HepG2 (cell line): ENCODE measurements at regions not wholly inside any gene's neighbourhood (a gene's known extent, or its start where the extent isn't known, plus 50 kb on each side); places are given as distances from the start of the nearest gene placed in this dataset.

ENCODE experiments used
- ATAC-seq: fragments of 200-7000 bp; cut with Tn5 transposase; 3 replicates; pipeline ENCODE4 v1.9.1; 2020; ENCODE audit warnings: mild to moderate bottlenecking, moderate library complexity
- BruUV-seq: library from RNA; stranded (reverse); fragments of 400-500 nt; replicated peaks from 2 replicates; lab custom pipeline; 2021; lab: Mats Ljungman, UMichigan
- CTCF ChIA-PET: fragments of 300-600 bp; formaldehyde crosslinking; extraction: SDS; loops from one replicate; lab custom pipeline; 2021; ENCODE audit warnings: low total read pairs, inconsistent platforms, low intra/inter-chr PET ratio; lab: Yijun Ruan, JAX
- POLR2A ChIA-PET: fragments of 350-600 bp; sonication (Branson Sonifier 250); formaldehyde crosslinking; loops from one replicate; lab custom pipeline; 2020; ENCODE audit warnings: antibody characterized with exemption, inconsistent platforms; lab: Yijun Ruan, JAX
- DNase-seq: peaks from one replicate; pipeline ENCODE4 v3.0.0-alpha.2; 2015; ENCODE audit warnings: low spot score
- FAIRE-seq: peaks from 3 replicates; lab custom pipeline; 2011; peaks lifted over from hg19 to GRCh38; lab: Jason Lieb, UNC
- H2AFZ ChIP-seq: one replicate; pipeline ENCODE4 v1.6.1; 2011; ENCODE audit warnings: low read length, inconsistent platforms
- H3K27ac ChIP-seq: fragments of 300-600 bp; 3 replicates; pipeline ENCODE4 v1.8.0; 2011; ENCODE audit warnings: mixed run types, mild to moderate bottlenecking, mixed read lengths, low read length, inconsistent platforms; ENCODE audit not compliant: insufficient read depth; ENCODE audit errors: extremely low read length
- H3K27me3 ChIP-seq, 2 experiments: fragments of 200-600 bp in 1 of 2; 2 replicates in 1 of 2; 3 replicates in 1 of 2; pipeline versions ENCODE4 v1.6.0 to v1.8.0; 2011; ENCODE audit warnings: low read length in 2 of 2, mild to moderate bottlenecking in 2 of 2, moderate library complexity in 2 of 2, inconsistent platforms in 1 of 2; ENCODE audit not compliant: insufficient read depth in 2 of 2, control insufficient read depth in 1 of 2
- H3K36me3 ChIP-seq, 2 experiments: fragments of 200-600 bp in 1 of 2; replicated peaks in 1 of 2; 2 replicates in 1 of 2; 3 replicates in 1 of 2; pipeline versions ENCODE4 v1.5.1 to v1.8.0; 2011; ENCODE audit warnings: low read length in 2 of 2, inconsistent platforms in 1 of 2; ENCODE audit not compliant: insufficient read depth in 2 of 2, control insufficient read depth in 1 of 2
- H3K4me1 ChIP-seq: 2 replicates; pipeline ENCODE4 v1.5.1; 2012; ENCODE audit warnings: low read length, inconsistent platforms; ENCODE audit not compliant: insufficient read depth
- H3K4me2 ChIP-seq: 2 replicates; pipeline ENCODE4 v1.6.0; 2011; ENCODE audit warnings: low read depth, low read length, inconsistent platforms
- H3K4me3 ChIP-seq, 3 experiments: fragments of 200-600 bp in 1 of 3; sonication (generic), shearing (Covaris generic) in 1 of 3; replicated peaks in 1 of 3; 2 replicates each; pipeline ENCODE4 v1.5.1; 2011 to 2016; ENCODE audit warnings: low read length in 3 of 3, inconsistent platforms in 2 of 3, low read depth in 2 of 3, mild to moderate bottlenecking in 2 of 3, control low read depth in 1 of 3, mixed read lengths in 1 of 3; ENCODE audit not compliant: insufficient read depth in 1 of 3
- H3K79me2 ChIP-seq: one replicate; pipeline ENCODE4 v1.6.1; 2011; ENCODE audit warnings: low read length, inconsistent platforms; ENCODE audit not compliant: insufficient read depth
- H3K9ac ChIP-seq: 2 replicates; pipeline ENCODE4 v1.6.0; 2011; ENCODE audit warnings: mild to moderate bottlenecking, low read depth, low read length, inconsistent platforms; ENCODE audit not compliant: insufficient read depth
- H3K9me3 ChIP-seq: 2 replicates; pipeline ENCODE4 v1.5.1; 2012; ENCODE audit warnings: mild to moderate bottlenecking, low read length
- H4K20me1 ChIP-seq: 2 replicates; pipeline ENCODE4 v1.6.0; 2011; ENCODE audit warnings: inconsistent platforms, mild to moderate bottlenecking, low read length, moderate library complexity; ENCODE audit not compliant: insufficient read depth
- CBX5 ChIP-seq: sonication (generic); formaldehyde crosslinking; IDR thresholded peaks from 2 replicates; pipeline ENCODE4 v1.4.0; 2020; ENCODE audit warnings: missing genetic modification reagents, borderline replicate concordance
- KLF9 ChIP-seq: IDR thresholded peaks from 2 replicates; pipeline ENCODE4 v1.6.1; 2016; ENCODE audit warnings: low read depth
- NFIB ChIP-seq: sonication (generic); formaldehyde crosslinking; IDR thresholded peaks from 2 replicates; pipeline ENCODE4 v1.9.0; 2021; ENCODE audit warnings: missing genetic modification reagents, mild to moderate bottlenecking, borderline replicate concordance
- NFIC ChIP-seq: IDR thresholded peaks from 2 replicates; pipeline ENCODE4 v1.6.1; 2012; ENCODE audit warnings: mild to moderate bottlenecking, low read length, inconsistent platforms
- PLRG1 ChIP-seq: fragments of 450-650 bp; conservative IDR thresholded peaks from 2 replicates; pipeline ENCODE4 v1.6.1; 2016
- ZMYM4 ChIP-seq: sonication (generic); formaldehyde crosslinking; IDR thresholded peaks from 2 replicates; pipeline ENCODE4 v1.8.1; 2023; ENCODE audit warnings: mild to moderate bottlenecking, missing genetic modification reagents
- ZNF256 ChIP-seq: sonication (generic); formaldehyde crosslinking; conservative IDR thresholded peaks from 2 replicates; pipeline ENCODE4 v1.4.0; 2020; ENCODE audit warnings: missing genetic modification reagents
- ZNF33A ChIP-seq: sonication (generic); formaldehyde crosslinking; IDR thresholded peaks from 2 replicates; pipeline ENCODE4 v1.5.1; 2020; ENCODE audit warnings: missing genetic modification reagents, mild to moderate bottlenecking, moderate library complexity, borderline replicate concordance
- ZNF431 ChIP-seq: sonication (generic); formaldehyde crosslinking; IDR thresholded peaks from 2 replicates; pipeline ENCODE4 v1.9.0; 2022; ENCODE audit warnings: missing genetic modification reagents, low read depth, mild to moderate bottlenecking, borderline replicate concordance
- ZNF468 ChIP-seq: sonication (generic); formaldehyde crosslinking; IDR thresholded peaks from 2 replicates; pipeline ENCODE4 v1.8.0; 2022; ENCODE audit warnings: mild to moderate bottlenecking, moderate library complexity, missing genetic modification reagents
- ZNF550 ChIP-seq: sonication (generic); formaldehyde crosslinking; IDR thresholded peaks from 2 replicates; pipeline ENCODE4 v1.4.0; 2020; ENCODE audit warnings: mild to moderate bottlenecking, missing genetic modification reagents, borderline replicate concordance
- ZNF607 ChIP-seq: sonication (generic); formaldehyde crosslinking; IDR thresholded peaks from 2 replicates; pipeline ENCODE4 v1.5.1; 2020; ENCODE audit warnings: missing genetic modification reagents, mild to moderate bottlenecking, borderline replicate concordance
- ZNF839 ChIP-seq: sonication (generic); formaldehyde crosslinking; IDR thresholded peaks from 2 replicates; pipeline ENCODE4 v1.4.0; 2020; ENCODE audit warnings: missing genetic modification reagents, mild to moderate bottlenecking, borderline replicate concordance
- WGBS: methylation state at CpG from one replicate; pipeline ENCODE4 v1.1.6; 2017; ENCODE audit warnings: low lambda C conversion rate; 5-methylcytosine and 5-hydroxymethylcytosine counted together
- in situ Hi-C: cut with HindIII; loops from 2 replicates; pipeline ENCODE4 v1.10.0; 2017; ENCODE audit warnings: low pct_unique_long_range_greater_than_20kb; ENCODE audit not compliant: extremely low pct_ligation_motif_present
- intact Hi-C: fragments of 100-400 bp; cut with micrococcal nuclease; formaldehyde crosslinking; loops from one replicate; pipeline ENCODE4 v1.10.0; 2022; ENCODE audit not compliant: unreplicated experiment
- TF ChIP-seq, protein P1 (sequence below), 2 experiments: fragments of 450-650 bp in 1 of 2; sonication (generic) in 1 of 2; formaldehyde crosslinking in 1 of 2; IDR thresholded peaks; 2 replicates each; pipeline versions ENCODE4 v1.6.1 to v1.8.0; 2016 to 2022; ENCODE audit warnings: antibody characterized with exemption in 1 of 2, mild to moderate bottlenecking in 1 of 2, missing genetic modification reagents in 1 of 2

DNA sequence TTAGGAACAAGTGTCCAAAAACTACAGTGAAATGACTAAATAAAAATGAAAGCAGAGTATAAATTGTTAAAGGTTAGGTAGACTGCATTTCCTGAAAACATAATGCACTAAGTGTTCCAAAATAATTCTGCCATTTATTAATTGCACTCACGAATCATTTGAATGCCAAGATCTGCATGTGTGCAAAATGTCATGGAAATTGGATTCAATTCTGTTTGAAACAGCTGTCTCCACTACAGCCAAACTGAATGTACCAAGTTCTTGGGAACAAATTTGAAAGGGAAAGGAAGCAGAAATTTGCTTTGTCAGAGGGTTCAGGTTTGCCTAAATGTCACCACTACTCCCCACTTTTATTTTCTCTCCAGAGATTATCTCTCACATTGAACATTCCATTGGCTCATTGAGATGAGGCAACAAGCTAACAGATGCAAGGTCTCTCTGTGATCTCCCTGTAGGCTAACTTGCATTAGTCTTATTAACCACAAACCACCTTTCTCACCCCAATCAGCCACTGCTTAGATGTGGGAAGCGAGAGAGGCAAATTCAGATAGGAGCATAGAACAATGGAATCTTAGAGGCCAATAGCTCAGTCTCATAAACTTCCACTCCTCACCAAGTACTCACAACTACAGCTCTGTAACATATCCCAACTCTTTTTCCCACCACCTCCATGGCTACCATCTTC lies 226.6 kb downstream of the KDR start:
- H3K27me3 ChIP-seq = no peaks in the 10 kb centered on the region
- ATAC-seq (no peak), DNase-seq (no peak), FAIRE-seq (no peak)
- WGBS = 27% methylated on average over 2 of the region's 2 CpGs
- intact Hi-C loops (loop anchor here (10.0 kb wide), 1 partner anchor 1704 kb away; no protein-coding TSS in a partner anchor), in situ Hi-C loops (no loop called here)
- no peak overlapping the region for H3K27ac ChIP-seq
- no peaks in the 10 kb centered on the region for H3K36me3 ChIP-seq
- H3K79me2 ChIP-seq = no peaks in the 10 kb centered on the region
- peaks cover under 1% of the 10 kb centered on the region; the same call in 1 of the 2 replicates for H3K9me3 ChIP-seq
- POLR2A ChIA-PET = no interaction called here
- no peaks in the 10 kb centered on the region for H3K4me1 ChIP-seq
- H3K4me2 ChIP-seq = no peak overlapping the region
- BruUV-seq = no TSS peak
- CTCF ChIA-PET = no interaction called here
- H2AFZ ChIP-seq = no peak overlapping the region
- no peak overlapping the region for H3K9ac ChIP-seq
- H3K4me3 ChIP-seq = no peak overlapping the region
- H4K20me1 ChIP-seq = no peaks in the 10 kb centered on the region
- TF ChIP-seq ZNF33A (CRISPR knock-in tag) = no peak
- no peak for TF ChIP-seq PLRG1
- TF ChIP-seq ZNF256 (CRISPR knock-in tag) = no peak
- TF ChIP-seq ZMYM4 (CRISPR knock-in tag) = no peak
- no peak for TF ChIP-seq ZNF550
- TF ChIP-seq ZNF607 = no peak
- TF ChIP-seq CBX5 (CRISPR knock-in tag) = no peak
- no peak for TF ChIP-seq ZNF468
- TF ChIP-seq NFIB (CRISPR knock-in tag) = no peak
- TF ChIP-seq KLF9 (CRISPR knock-in tag) = no peak
- TF ChIP-seq, protein P1, sequence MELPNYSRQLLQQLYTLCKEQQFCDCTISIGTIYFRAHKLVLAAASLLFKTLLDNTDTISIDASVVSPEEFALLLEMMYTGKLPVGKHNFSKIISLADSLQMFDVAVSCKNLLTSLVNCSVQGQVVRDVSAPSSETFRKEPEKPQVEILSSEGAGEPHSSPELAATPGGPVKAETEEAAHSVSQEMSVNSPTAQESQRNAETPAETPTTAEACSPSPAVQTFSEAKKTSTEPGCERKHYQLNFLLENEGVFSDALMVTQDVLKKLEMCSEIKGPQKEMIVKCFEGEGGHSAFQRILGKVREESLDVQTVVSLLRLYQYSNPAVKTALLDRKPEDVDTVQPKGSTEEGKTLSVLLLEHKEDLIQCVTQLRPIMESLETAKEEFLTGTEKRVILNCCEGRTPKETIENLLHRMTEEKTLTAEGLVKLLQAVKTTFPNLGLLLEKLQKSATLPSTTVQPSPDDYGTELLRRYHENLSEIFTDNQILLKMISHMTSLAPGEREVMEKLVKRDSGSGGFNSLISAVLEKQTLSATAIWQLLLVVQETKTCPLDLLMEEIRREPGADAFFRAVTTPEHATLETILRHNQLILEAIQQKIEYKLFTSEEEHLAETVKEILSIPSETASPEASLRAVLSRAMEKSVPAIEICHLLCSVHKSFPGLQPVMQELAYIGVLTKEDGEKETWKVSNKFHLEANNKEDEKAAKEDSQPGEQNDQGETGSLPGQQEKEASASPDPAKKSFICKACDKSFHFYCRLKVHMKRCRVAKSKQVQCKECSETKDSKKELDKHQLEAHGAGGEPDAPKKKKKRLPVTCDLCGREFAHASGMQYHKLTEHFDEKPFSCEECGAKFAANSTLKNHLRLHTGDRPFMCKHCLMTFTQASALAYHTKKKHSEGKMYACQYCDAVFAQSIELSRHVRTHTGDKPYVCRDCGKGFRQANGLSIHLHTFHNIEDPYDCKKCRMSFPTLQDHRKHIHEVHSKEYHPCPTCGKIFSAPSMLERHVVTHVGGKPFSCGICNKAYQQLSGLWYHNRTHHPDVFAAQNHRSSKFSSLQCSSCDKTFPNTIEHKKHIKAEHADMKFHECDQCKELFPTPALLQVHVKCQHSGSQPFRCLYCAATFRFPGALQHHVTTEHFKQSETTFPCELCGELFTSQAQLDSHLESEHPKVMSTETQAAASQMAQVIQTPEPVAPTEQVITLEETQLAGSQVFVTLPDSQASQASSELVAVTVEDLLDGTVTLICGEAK (IDR thresholded peaks at IDR 0.05) = no peak
- TF ChIP-seq, protein P1 (CRISPR knock-in tag; IDR thresholded peaks at IDR 0.05) = no peak
- TF ChIP-seq ZNF839 (CRISPR knock-in tag) = no peak
- TF ChIP-seq NFIC = no peak
- no peak for TF ChIP-seq ZNF431 (CRISPR knock-in tag)
